Neural progenitor cell (in vitro differentiated cells): ENCODE measurements at regions not wholly inside any gene's neighbourhood (a gene's known extent, or its start where the extent isn't known, plus 50 kb on each side); places are given as distances from the start of the nearest gene placed in this dataset.

Experiments used
- DNase-seq: peaks from one replicate; pipeline ENCODE4 v3.0.0-alpha.2; 2016; ENCODE audit warnings: low spot score
- H2AFZ ChIP-seq: fragments of 200-600 bp; sonication (generic); replicated peaks from 2 replicates; pipeline ENCODE4 v1.6.1; 2016; ENCODE audit warnings: antibody characterized with exemption
- H3F3A ChIP-seq: fragments of 200-600 bp; sonication (generic); 2 replicates; pipeline ENCODE4 v1.6.1; 2016; ENCODE audit warnings: antibody characterized with exemption, low read depth
- H3K27ac ChIP-seq: fragments of 200-600 bp; sonication (generic); 2 replicates; pipeline ENCODE4 v1.5.1; 2016; ENCODE audit warnings: mild to moderate bottlenecking
- H3K27me3 ChIP-seq: fragments of 200-600 bp; sonication (generic); 2 replicates; pipeline ENCODE4 v1.6.1; 2016; ENCODE audit warnings: mild to moderate bottlenecking, moderate library complexity
- H3K36me3 ChIP-seq: fragments of 200-600 bp; sonication (generic); 2 replicates; pipeline ENCODE4 v1.5.1; 2016
- H3K4me1 ChIP-seq: fragments of 200-600 bp; sonication (generic); 2 replicates; pipeline ENCODE4 v1.6.1; 2016; ENCODE audit warnings: mixed run types
- H3K4me2 ChIP-seq: fragments of 200-600 bp; sonication (generic); 2 replicates; pipeline ENCODE4 v1.6.1; 2016
- H3K4me3 ChIP-seq: fragments of 200-600 bp; sonication (generic); 2 replicates; pipeline ENCODE4 v1.5.1; 2016
- H3K79me2 ChIP-seq: fragments of 200-600 bp; sonication (generic); 2 replicates; pipeline ENCODE4 v1.6.1; 2016; ENCODE audit warnings: low read depth
- H3K9ac ChIP-seq: fragments of 200-600 bp; sonication (generic); 2 replicates; pipeline ENCODE4 v1.6.1; 2016
- H3K9me3 ChIP-seq: fragments of 200-600 bp; sonication (generic); 2 replicates; pipeline ENCODE4 v1.5.1; 2016; ENCODE audit warnings: low read depth
- H4K20me1 ChIP-seq: fragments of 200-600 bp; sonication (generic); 2 replicates; pipeline ENCODE4 v1.6.1; 2016; ENCODE audit warnings: low read depth
- H3K27ac Mint-ChIP-seq: 3 replicates; pipeline ENCODE4 v1.8.0; 2021; ENCODE audit warnings: mixed read lengths
- H3K27me3 Mint-ChIP-seq: 2 replicates; pipeline ENCODE4 v1.8.0; 2022; ENCODE audit warnings: low read depth, mild to moderate bottlenecking, inconsistent platforms, moderate library complexity, mixed read lengths; ENCODE audit not compliant: insufficient read depth
- H3K36me3 Mint-ChIP-seq: 3 replicates; pipeline ENCODE4 v1.8.0; 2021; ENCODE audit warnings: mixed read lengths
- H3K4me1 Mint-ChIP-seq: 3 replicates; pipeline ENCODE4 v1.8.0; 2021; ENCODE audit warnings: mixed read lengths
- H3K4me3 Mint-ChIP-seq: 3 replicates; pipeline ENCODE4 v1.8.0; 2021; ENCODE audit warnings: mild to moderate bottlenecking, moderate library complexity, mixed read lengths
- H3K9me3 Mint-ChIP-seq: 3 replicates; pipeline ENCODE4 v1.8.0; 2020; ENCODE audit warnings: mixed read lengths
- EZH2 ChIP-seq: fragments of 200-600 bp; sonication (generic); IDR thresholded peaks from 2 replicates; pipeline ENCODE4 v1.6.1; 2017; ENCODE audit warnings: antibody characterized with exemption, mild to moderate bottlenecking, moderate library complexity
- EZH2phosphoT487 ChIP-seq: fragments of 200-600 bp; sonication (generic); IDR thresholded peaks from 2 replicates; pipeline ENCODE4 v1.6.1; 2017; ENCODE audit warnings: antibody characterized with exemption
- TF ChIP-seq, protein P1 (sequence below): fragments of 200-600 bp; sonication (generic); IDR thresholded peaks from 2 replicates; pipeline ENCODE4 v1.5.1; 2017; ENCODE audit warnings: antibody characterized with exemption, mild to moderate bottlenecking

DNA sequence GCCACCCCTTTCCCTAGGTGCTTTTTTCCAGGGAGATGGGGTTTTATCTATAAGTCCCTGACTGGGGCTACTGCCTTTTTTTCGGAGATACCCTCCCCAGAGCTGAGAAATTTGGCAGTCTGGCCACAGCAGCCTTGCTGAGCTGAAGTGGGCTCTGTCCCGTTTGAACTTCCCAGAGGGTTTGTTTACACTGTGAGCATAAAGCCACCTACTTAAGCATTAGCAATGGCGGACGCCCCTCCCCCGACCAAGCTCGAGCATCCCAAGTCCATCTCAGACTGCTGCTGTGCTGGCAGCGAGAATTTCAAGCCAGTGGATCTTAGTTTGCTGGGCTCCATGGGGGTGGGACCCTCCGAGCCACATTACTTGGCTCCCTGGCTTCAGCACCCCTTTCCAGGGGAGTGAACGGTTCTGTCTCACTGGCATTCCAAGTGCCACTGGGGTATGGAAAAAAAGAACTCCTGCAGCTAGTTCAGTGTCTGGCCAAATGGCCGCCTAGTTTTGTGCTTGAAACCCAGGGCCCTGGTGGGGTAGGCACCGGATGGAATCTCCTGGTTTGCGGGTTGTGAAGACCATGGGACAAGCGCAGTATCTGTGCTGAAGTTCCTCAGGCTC, 456.4 kb upstream of the HTR2C start:
- peak overlapping the region; percentile 49 for H3K4me2 ChIP-seq
- H3K9me3 ChIP-seq: no peaks in the 10 kb centered on the region
- no peak overlapping the region for H3K9ac ChIP-seq
- H3F3A ChIP-seq: no peaks in the 10 kb centered on the region
- Mint-ChIP-seq H3K27me3 (no peaks in the 10 kb centered on the region), H3K4me1 (no peaks in the 10 kb centered on the region), H3K9me3 (no peaks in the 10 kb centered on the region), H3K4me3 (no peak overlapping the region), H3K36me3 (no peaks in the 10 kb centered on the region), H3K27ac (no peak overlapping the region)
- TF ChIP-seq, protein P1, sequence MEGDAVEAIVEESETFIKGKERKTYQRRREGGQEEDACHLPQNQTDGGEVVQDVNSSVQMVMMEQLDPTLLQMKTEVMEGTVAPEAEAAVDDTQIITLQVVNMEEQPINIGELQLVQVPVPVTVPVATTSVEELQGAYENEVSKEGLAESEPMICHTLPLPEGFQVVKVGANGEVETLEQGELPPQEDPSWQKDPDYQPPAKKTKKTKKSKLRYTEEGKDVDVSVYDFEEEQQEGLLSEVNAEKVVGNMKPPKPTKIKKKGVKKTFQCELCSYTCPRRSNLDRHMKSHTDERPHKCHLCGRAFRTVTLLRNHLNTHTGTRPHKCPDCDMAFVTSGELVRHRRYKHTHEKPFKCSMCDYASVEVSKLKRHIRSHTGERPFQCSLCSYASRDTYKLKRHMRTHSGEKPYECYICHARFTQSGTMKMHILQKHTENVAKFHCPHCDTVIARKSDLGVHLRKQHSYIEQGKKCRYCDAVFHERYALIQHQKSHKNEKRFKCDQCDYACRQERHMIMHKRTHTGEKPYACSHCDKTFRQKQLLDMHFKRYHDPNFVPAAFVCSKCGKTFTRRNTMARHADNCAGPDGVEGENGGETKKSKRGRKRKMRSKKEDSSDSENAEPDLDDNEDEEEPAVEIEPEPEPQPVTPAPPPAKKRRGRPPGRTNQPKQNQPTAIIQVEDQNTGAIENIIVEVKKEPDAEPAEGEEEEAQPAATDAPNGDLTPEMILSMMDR: no peak
- TF ChIP-seq EZH2phosphoT487 (no peak), EZH2 (no peak)
- H4K20me1 ChIP-seq: no peaks in the 10 kb centered on the region
- no peaks in the 10 kb centered on the region for H3K36me3 ChIP-seq
- no peaks in the 10 kb centered on the region for H3K79me2 ChIP-seq
- H3K27ac ChIP-seq: no peak overlapping the region
- no peak overlapping the region for H3K4me3 ChIP-seq
- H3K27me3 ChIP-seq: no peaks in the 10 kb centered on the region
- peaks cover 12% of the 10 kb centered on the region for H3K4me1 ChIP-seq
- H2AFZ ChIP-seq: peak overlapping the region; percentile 42
- peak; percentile 59 for DNase-seq

DNA sequence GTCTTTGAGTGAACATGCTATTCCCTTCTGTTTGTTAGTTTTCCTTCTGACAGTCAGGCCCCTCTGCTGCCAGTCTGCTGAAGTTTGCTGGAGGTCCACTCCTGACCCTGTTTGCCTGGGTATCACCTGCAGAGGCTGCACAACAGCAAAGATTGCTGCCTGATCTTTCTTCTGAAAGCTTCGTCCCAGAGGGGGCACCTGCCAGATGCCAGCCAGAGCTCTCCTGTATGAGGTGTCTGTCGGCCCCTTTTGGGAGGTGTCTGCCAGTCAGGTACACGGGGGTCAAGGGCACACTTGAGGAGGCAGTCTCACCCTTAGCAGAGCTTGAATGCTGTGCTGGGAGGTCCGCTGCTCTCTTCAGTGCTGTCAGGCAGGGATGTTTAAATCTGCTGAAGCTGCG, 456.9 kb upstream of the HTR2C start:
- Mint-ChIP-seq H3K4me1 (no peaks in the 10 kb centered on the region), H3K9me3 (no peaks in the 10 kb centered on the region), H3K4me3 (no peak overlapping the region), H3K27me3 (no peaks in the 10 kb centered on the region), H3K36me3 (no peaks in the 10 kb centered on the region), H3K27ac (no peak overlapping the region)
- no peak overlapping the region for H2AFZ ChIP-seq
- H3K4me1 ChIP-seq: peaks cover 12% of the 10 kb centered on the region
- no peaks in the 10 kb centered on the region for H4K20me1 ChIP-seq
- H3K27ac ChIP-seq: no peak overlapping the region
- TF ChIP-seq EZH2 (no peak), EZH2phosphoT487 (no peak)
- TF ChIP-seq, protein P1: no peak
- no peaks in the 10 kb centered on the region for H3K36me3 ChIP-seq
- no peaks in the 10 kb centered on the region for H3K79me2 ChIP-seq
- no peaks in the 10 kb centered on the region for H3K27me3 ChIP-seq
- no peaks in the 10 kb centered on the region for H3F3A ChIP-seq
- H3K9me3 ChIP-seq: no peaks in the 10 kb centered on the region
- no peak overlapping the region for H3K9ac ChIP-seq
- no peak overlapping the region for H3K4me3 ChIP-seq
- no peak for DNase-seq
- H3K4me2 ChIP-seq: peak overlapping the region; percentile 49

DNA sequence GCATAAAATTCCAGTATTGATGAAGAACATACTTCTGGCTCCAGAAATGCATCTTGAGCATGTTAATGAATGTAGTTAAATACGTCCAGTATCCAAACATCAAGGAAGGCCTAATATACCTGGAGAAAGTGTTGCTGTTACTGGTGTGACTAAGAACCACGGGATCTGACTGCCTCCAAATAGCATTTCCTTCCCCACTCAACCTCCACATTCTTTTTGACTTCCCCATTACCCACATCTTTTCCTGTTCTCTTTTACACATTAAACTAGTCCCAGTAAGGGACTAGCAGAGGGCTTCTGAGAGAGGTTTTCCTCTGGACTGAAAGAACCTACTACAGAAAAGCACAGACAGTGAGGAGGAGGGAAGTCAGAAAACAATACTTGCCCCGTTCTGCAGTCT, 482.8 kb upstream of the HTR2C start:
- no peaks in the 10 kb centered on the region for H3K9me3 Mint-ChIP-seq
- no peak overlapping the region for H3K4me3 Mint-ChIP-seq
- Histone ChIP-seq H3K4me1 (peaks cover 23% of the 10 kb centered on the region), H3F3A (no peaks in the 10 kb centered on the region), H3K4me3 (no peak overlapping the region), H3K27ac (no peak overlapping the region), H3K9me3 (no peaks in the 10 kb centered on the region), H3K9ac (no peak overlapping the region), H3K27me3 (no peaks in the 10 kb centered on the region), H4K20me1 (no peaks in the 10 kb centered on the region), H3K79me2 (no peaks in the 10 kb centered on the region), H2AFZ (no peak overlapping the region), H3K36me3 (no peaks in the 10 kb centered on the region), H3K4me2 (no peak overlapping the region)
- DNase-seq: no peak
- H3K4me1 Mint-ChIP-seq: no peaks in the 10 kb centered on the region
- TF ChIP-seq EZH2phosphoT487 (no peak), EZH2 (no peak)
- TF ChIP-seq, protein P1: no peak
- H3K36me3 Mint-ChIP-seq: no peaks in the 10 kb centered on the region
- no peaks in the 10 kb centered on the region for H3K27me3 Mint-ChIP-seq
- H3K27ac Mint-ChIP-seq: no peak overlapping the region
